Mucosa of rectum (tissue), 2 donors: ENCODE measurements at regions not wholly inside any gene's neighbourhood (a gene's known extent, or its start where the extent isn't known, plus 50 kb on each side); places are given as distances from the start of the nearest gene placed in this dataset.

Experiments used
- H3K27ac ChIP-seq, 2 donors: one replicate each; pipeline ENCODE4 v1.7.0; 2013; ENCODE audit warnings: inconsistent platforms in 2 of 2, low read depth in 2 of 2, low read length in 2 of 2
- H3K27me3 ChIP-seq, 2 donors: one replicate each; pipeline ENCODE4 v1.7.0; 2013; ENCODE audit warnings: low read length in 2 of 2; ENCODE audit not compliant: control insufficient read depth in 2 of 2, insufficient read depth in 2 of 2
- H3K36me3 ChIP-seq, 2 donors: one replicate each; pipeline ENCODE4 v1.7.0; 2013; ENCODE audit warnings: low read length in 2 of 2; ENCODE audit not compliant: control insufficient read depth in 2 of 2, insufficient read depth in 2 of 2
- H3K4me1 ChIP-seq, 2 donors: one replicate each; pipeline ENCODE4 v1.7.0; 2013; ENCODE audit warnings: low read length in 2 of 2, mild to moderate bottlenecking in 1 of 2; ENCODE audit not compliant: control insufficient read depth in 2 of 2, insufficient read depth in 2 of 2
- H3K4me3 ChIP-seq, 2 donors: one replicate each; pipeline ENCODE4 v1.7.0; 2013; ENCODE audit warnings: low read length in 2 of 2
- H3K9ac ChIP-seq, 2 donors: one replicate each; pipeline ENCODE4 v1.7.0; 2013; ENCODE audit warnings: low read length in 2 of 2, low read depth in 1 of 2, mild to moderate bottlenecking in 1 of 2
- H3K9me3 ChIP-seq, 2 donors: one replicate each; pipeline ENCODE4 v1.7.0; 2013; ENCODE audit warnings: low read length in 2 of 2; ENCODE audit not compliant: control insufficient read depth in 2 of 2
- donor health status: healthy.
- donor health status: Normal muscosa, but diverticular disease.

GRCh38 chr12:92074889-92075288 is 70.8 kb downstream of the BTG1 start:
- H3K36me3 ChIP-seq, result no peaks in the 10 kb centered on the region
- H3K4me1 ChIP-seq, result peaks cover 3 to 12% of the 10 kb centered on the region in 2 donors
- H3K9me3 ChIP-seq, result no peaks in the 10 kb centered on the region
- H3K27me3 ChIP-seq, result no peaks in the 10 kb centered on the region
- H3K4me3 ChIP-seq, result no peak overlapping the region
- H3K27ac ChIP-seq, result no peak overlapping the region
- H3K9ac ChIP-seq, result no peak overlapping the region

DNA sequence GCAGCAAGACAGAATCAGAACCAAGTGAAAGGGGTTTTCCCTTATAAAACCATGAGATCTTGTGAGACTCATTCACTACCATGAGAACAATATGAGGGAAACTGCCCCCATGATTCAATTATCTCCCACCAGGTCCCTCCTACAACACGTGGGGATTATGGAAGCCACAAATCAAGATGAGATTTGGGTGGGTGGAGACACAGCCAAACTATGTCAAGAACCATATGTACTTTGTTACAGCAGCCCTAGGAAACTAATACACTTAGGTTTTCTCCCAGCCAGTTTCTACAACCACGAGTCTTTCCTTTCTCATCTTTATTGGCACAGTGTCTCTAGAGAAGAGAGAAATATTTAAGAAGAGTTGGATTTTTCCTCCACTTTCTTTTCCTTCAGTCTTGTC is 72.6 kb downstream of the BTG1 start:
- no peaks in the 10 kb centered on the region for H3K9me3 ChIP-seq
- H3K9ac ChIP-seq, result no peak overlapping the region
- no peaks in the 10 kb centered on the region for H3K36me3 ChIP-seq
- H3K27ac ChIP-seq, result no peak overlapping the region
- H3K4me1 ChIP-seq, result peaks cover 13 to 20% of the 10 kb centered on the region in 2 donors
- H3K27me3 ChIP-seq, result no peaks in the 10 kb centered on the region
- no peak overlapping the region for H3K4me3 ChIP-seq

- H3K4me1 ChIP-seq, result peaks cover 13 to 20% of the 10 kb centered on the region in 2 donors
- H3K9ac ChIP-seq, result no peak overlapping the region
- H3K36me3 ChIP-seq, result no peaks in the 10 kb centered on the region
- H3K9me3 ChIP-seq, result no peaks in the 10 kb centered on the region
- H3K27me3 ChIP-seq, result no peaks in the 10 kb centered on the region
- H3K27ac ChIP-seq, result no peak overlapping the region
- no peak overlapping the region for H3K4me3 ChIP-seq
These were observed 73.5 kb downstream of the BTG1 start for GRCh38 chr12:92072112-92072511.

- H3K4me1 ChIP-seq, result peaks cover 13 to 20% of the 10 kb centered on the region in 2 donors
- H3K9me3 ChIP-seq, result no peaks in the 10 kb centered on the region
- H3K27me3 ChIP-seq, result no peaks in the 10 kb centered on the region
- H3K27ac ChIP-seq, result peak overlapping the region; percentile 77 to 92
- peak overlapping the region in 1 of 2 donors; percentile 4 for H3K4me3 ChIP-seq
- peak overlapping the region; percentile 31 to 47 for H3K9ac ChIP-seq
- H3K36me3 ChIP-seq, result no peaks in the 10 kb centered on the region
These were observed 74.7 kb downstream of the BTG1 start for GRCh38 chr12:92070864-92071445.

GRCh38 chr12:92070054-92070863 is 75.4 kb downstream of the BTG1 start:
- H3K27me3 ChIP-seq, result no peaks in the 10 kb centered on the region
- H3K9ac ChIP-seq, result peak overlapping the region; percentile 31 to 47
- peaks cover 13 to 22% of the 10 kb centered on the region in 2 donors for H3K4me1 ChIP-seq
- H3K27ac ChIP-seq, result peak overlapping the region; percentile 77 to 92
- no peaks in the 10 kb centered on the region for H3K36me3 ChIP-seq
- no peaks in the 10 kb centered on the region for H3K9me3 ChIP-seq
- H3K4me3 ChIP-seq, result peak overlapping the region in 1 of 2 donors; percentile 4

- Histone ChIP-seq H3K9me3 (no peaks in the 10 kb centered on the region), H3K9ac (no peak overlapping the region), H3K4me3 (no peak overlapping the region), H3K4me1 (peaks cover 13 to 25% of the 10 kb centered on the region in 2 donors), H3K27ac (no peak overlapping the region), H3K27me3 (no peaks in the 10 kb centered on the region), H3K36me3 (no peaks in the 10 kb centered on the region)
These were observed 77.2 kb downstream of the BTG1 start for GRCh38 chr12:92068459-92068858.

DNA sequence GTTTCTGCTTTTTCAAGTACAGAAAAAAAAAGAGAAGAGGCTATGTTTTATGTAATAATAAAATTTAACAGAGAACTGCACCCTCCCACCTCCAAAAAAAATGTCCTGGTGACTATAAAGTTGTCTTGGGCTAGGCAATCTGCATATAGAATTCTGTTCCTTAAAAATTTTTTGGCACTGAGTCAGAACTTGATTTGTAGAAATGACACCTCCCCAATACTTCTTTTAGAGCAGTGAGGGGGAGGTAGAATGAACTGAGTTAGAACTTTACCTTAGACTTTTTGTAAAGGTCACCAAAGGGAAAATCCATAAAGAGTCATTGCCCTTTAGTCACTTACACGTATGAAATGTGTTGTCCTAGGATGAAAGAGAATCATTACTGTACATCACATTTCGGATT is 80.0 kb downstream of the BTG1 start:
- Histone ChIP-seq H3K27me3 (no peaks in the 10 kb centered on the region), H3K36me3 (no peaks in the 10 kb centered on the region), H3K4me3 (no peak overlapping the region), H3K9me3 (no peaks in the 10 kb centered on the region), H3K4me1 (peaks cover 13 to 20% of the 10 kb centered on the region in 2 donors), H3K27ac (peak overlapping the region in 1 of 2 donors; percentile 33), H3K9ac (no peak overlapping the region)

GRCh38 chr12:92065018-92065499 is 80.6 kb downstream of the BTG1 start:
- Histone ChIP-seq H3K36me3 (no peaks in the 10 kb centered on the region), H3K27me3 (no peaks in the 10 kb centered on the region), H3K4me3 (peak overlapping the region in 1 of 2 donors; percentile 34), H3K9me3 (no peaks in the 10 kb centered on the region), H3K27ac (peak overlapping the region; percentile 33 to 36), H3K4me1 (peaks cover 12 to 16% of the 10 kb centered on the region in 2 donors), H3K9ac (no peak overlapping the region)

- Histone ChIP-seq H3K9ac (no peak overlapping the region), H3K36me3 (no peaks in the 10 kb centered on the region), H3K4me1 (peaks cover 6 to 9% of the 10 kb centered on the region in 2 donors), H3K27me3 (no peaks in the 10 kb centered on the region), H3K4me3 (peak overlapping the region in 1 of 2 donors; percentile 34), H3K9me3 (no peaks in the 10 kb centered on the region), H3K27ac (no peak overlapping the region)
These were observed 81.2 kb downstream of the BTG1 start for GRCh38 chr12:92064422-92064821.

- H3K9ac ChIP-seq, result no peak overlapping the region
- H3K4me1 ChIP-seq, result peaks cover 3 to 6% of the 10 kb centered on the region in 2 donors
- H3K27ac ChIP-seq, result no peak overlapping the region
- no peaks in the 10 kb centered on the region for H3K36me3 ChIP-seq
- no peaks in the 10 kb centered on the region for H3K27me3 ChIP-seq
- no peaks in the 10 kb centered on the region for H3K9me3 ChIP-seq
- H3K4me3 ChIP-seq, result no peak overlapping the region
These were observed 82.0 kb downstream of the BTG1 start for GRCh38 chr12:92063641-92064040.
